Panc1 (cell line): ENCODE measurements at regions not wholly inside any gene's neighbourhood (a gene's known extent, or its start where the extent isn't known, plus 50 kb on each side); places are given as distances from the start of the nearest gene placed in this dataset.

ENCODE experiments used
- CTCF ChIP-seq: fragments of 450-650 bp; IDR thresholded peaks from 2 replicates; pipeline ENCODE4 v1.5.1; 2017; ENCODE audit warnings: mild to moderate bottlenecking
- REST ChIP-seq, 2 experiments: IDR thresholded peaks; 2 replicates each; pipeline ENCODE4 v1.6.1; 2011 to 2012; ENCODE audit warnings: low read depth in 2 of 2, control low read depth in 1 of 2, low read length in 1 of 2, mild to moderate bottlenecking in 1 of 2, moderate library complexity in 1 of 2; ENCODE audit not compliant: insufficient read depth in 1 of 2

GRCh38 chr2:196249860-196250259 lies 78.5 kb upstream of the STK17B start:
- TF ChIP-seq CTCF (no peak), REST (IDR thresholded peaks at IDR 0.05; ENCODE audit: insufficient read depth in 1 of 2, low read depth in 2 of 2, low read length in 1 of 2) (no peak)
